ENCODE measurements at regions not wholly inside any gene's neighbourhood (a gene's known extent, or its start where the extent isn't known, plus 50 kb on each side); places are given as distances from the start of the nearest gene placed in this dataset.

DNA sequence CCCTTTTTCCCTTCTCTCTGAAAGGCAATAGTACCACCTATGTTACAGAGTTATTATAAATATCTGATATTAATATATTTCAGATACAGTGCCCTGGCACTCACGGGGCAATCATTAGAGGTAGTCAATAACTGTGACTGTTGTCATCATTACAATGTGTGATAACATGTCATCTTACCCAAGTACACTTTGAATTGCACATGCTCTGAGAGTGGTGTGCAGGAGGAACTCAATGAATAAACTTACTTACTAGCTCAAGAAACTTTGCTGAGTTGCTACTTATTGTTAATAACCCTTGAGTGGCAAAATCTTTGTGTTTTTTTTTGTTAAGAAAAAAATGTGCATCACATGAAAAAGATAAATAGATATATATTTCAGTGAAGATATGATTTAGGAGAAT lies 275.1 kb upstream of the RASGEF1B start:
- Mint-ChIP-seq H3K9me3 (ENCODE audit: low read depth) (no peaks in the 10 kb centered on the region), H3K27me3 (ENCODE audit: low read depth) (peaks cover 6% of the 10 kb centered on the region), H3K27ac (ENCODE audit: unreplicated experiment) (no peak overlapping the region), H3K4me3 (ENCODE audit: unreplicated experiment) (no peak overlapping the region), H3K36me3 (ENCODE audit: low read depth) (no peaks in the 10 kb centered on the region), H3K4me1 (ENCODE audit: low read depth) (peaks cover 4% of the 10 kb centered on the region)
- no peak for DNase-seq (ENCODE audit: low spot score)
- TF ChIP-seq, protein P1, sequence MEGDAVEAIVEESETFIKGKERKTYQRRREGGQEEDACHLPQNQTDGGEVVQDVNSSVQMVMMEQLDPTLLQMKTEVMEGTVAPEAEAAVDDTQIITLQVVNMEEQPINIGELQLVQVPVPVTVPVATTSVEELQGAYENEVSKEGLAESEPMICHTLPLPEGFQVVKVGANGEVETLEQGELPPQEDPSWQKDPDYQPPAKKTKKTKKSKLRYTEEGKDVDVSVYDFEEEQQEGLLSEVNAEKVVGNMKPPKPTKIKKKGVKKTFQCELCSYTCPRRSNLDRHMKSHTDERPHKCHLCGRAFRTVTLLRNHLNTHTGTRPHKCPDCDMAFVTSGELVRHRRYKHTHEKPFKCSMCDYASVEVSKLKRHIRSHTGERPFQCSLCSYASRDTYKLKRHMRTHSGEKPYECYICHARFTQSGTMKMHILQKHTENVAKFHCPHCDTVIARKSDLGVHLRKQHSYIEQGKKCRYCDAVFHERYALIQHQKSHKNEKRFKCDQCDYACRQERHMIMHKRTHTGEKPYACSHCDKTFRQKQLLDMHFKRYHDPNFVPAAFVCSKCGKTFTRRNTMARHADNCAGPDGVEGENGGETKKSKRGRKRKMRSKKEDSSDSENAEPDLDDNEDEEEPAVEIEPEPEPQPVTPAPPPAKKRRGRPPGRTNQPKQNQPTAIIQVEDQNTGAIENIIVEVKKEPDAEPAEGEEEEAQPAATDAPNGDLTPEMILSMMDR (IDR thresholded peaks at IDR 0.05): no peak

DNA sequence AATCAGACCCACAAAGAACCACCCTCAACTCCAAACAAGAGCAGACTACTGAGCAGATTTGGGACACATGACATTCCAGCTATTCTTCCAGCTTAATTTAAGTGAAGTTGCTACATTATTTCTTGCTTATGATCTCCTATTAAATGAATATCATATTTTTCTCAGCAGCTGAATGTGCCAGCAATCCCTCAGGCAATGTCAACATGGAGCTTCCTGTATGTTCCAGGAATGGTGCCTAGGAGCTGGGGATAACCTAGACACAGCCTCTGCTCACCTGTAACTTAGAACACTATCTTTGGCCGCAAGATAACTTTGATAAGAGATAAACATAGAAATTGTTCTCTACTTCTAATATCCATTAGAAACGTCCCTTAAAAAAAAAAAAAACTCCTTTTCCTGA lies 274.4 kb upstream of the RASGEF1B start:
- TF ChIP-seq, protein P1 (IDR thresholded peaks at IDR 0.05): no peak
- Mint-ChIP-seq H3K4me1 (ENCODE audit: low read depth) (peaks cover 4% of the 10 kb centered on the region), H3K9me3 (ENCODE audit: low read depth) (no peaks in the 10 kb centered on the region), H3K4me3 (ENCODE audit: unreplicated experiment) (no peak overlapping the region), H3K27me3 (ENCODE audit: low read depth) (peaks cover 6% of the 10 kb centered on the region), H3K36me3 (ENCODE audit: low read depth) (no peaks in the 10 kb centered on the region), H3K27ac (ENCODE audit: unreplicated experiment) (no peak overlapping the region)
- DNase-seq (ENCODE audit: low spot score): no peak

DNA sequence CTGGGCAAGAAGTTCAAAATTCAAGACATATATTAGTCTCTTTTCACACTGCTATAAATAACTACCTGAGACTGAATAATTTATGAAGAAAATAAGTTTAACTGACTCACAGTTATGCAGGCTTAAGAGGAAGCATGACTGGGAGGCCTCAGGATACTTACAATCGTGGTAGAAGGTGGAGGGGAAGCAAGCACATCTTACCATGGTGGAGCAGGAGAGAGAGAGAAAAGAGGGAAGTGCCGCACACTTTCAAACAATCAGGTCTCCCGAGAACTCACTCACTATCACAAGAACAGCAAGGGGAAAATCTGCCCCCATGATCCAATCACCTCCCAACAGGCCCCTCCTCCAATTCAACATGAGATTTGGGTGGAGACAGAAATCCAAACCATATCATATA lies 273.3 kb upstream of the RASGEF1B start:
- TF ChIP-seq, protein P1 (IDR thresholded peaks at IDR 0.05): no peak
- Mint-ChIP-seq H3K27me3 (ENCODE audit: low read depth) (peaks cover 6% of the 10 kb centered on the region), H3K4me1 (ENCODE audit: low read depth) (peaks cover 4% of the 10 kb centered on the region), H3K9me3 (ENCODE audit: low read depth) (no peaks in the 10 kb centered on the region), H3K4me3 (ENCODE audit: unreplicated experiment) (no peak overlapping the region), H3K36me3 (ENCODE audit: low read depth) (no peaks in the 10 kb centered on the region), H3K27ac (ENCODE audit: unreplicated experiment) (no peak overlapping the region)
- DNase-seq (ENCODE audit: low spot score): no peak

GRCh38 chr4:81743731-81744435 lies 272.2 kb upstream of the RASGEF1B start:
- Mint-ChIP-seq H3K4me1 (ENCODE audit: low read depth) (peaks cover 4% of the 10 kb centered on the region), H3K4me3 (ENCODE audit: unreplicated experiment) (no peak overlapping the region), H3K36me3 (ENCODE audit: low read depth) (no peaks in the 10 kb centered on the region), H3K27ac (ENCODE audit: unreplicated experiment) (no peak overlapping the region), H3K9me3 (ENCODE audit: low read depth) (no peaks in the 10 kb centered on the region), H3K27me3 (ENCODE audit: low read depth) (peaks cover 6% of the 10 kb centered on the region)
- TF ChIP-seq, protein P1 (IDR thresholded peaks at IDR 0.05): no peak
- DNase-seq (ENCODE audit: low spot score): no peak

GRCh38 chr4:81740487-81740886 lies 268.8 kb upstream of the RASGEF1B start:
- Mint-ChIP-seq H3K4me3 (ENCODE audit: unreplicated experiment) (no peak overlapping the region), H3K27ac (ENCODE audit: unreplicated experiment) (no peak overlapping the region), H3K36me3 (ENCODE audit: low read depth) (no peaks in the 10 kb centered on the region), H3K27me3 (ENCODE audit: low read depth) (peaks cover 11% of the 10 kb centered on the region), H3K4me1 (ENCODE audit: low read depth) (no peaks in the 10 kb centered on the region), H3K9me3 (ENCODE audit: low read depth) (no peaks in the 10 kb centered on the region)
- no peak for DNase-seq (ENCODE audit: low spot score)
- TF ChIP-seq, protein P1 (IDR thresholded peaks at IDR 0.05): no peak

Data from chondrocyte (in vitro differentiated cells).